IMR-90 (cell line): ENCODE measurements at regions not wholly inside any gene's neighbourhood (a gene's known extent, or its start where the extent isn't known, plus 50 kb on each side); places are given as distances from the start of the nearest gene placed in this dataset.

Experiments
- ATAC-seq: fragments of 200-7000 bp; cut with Tn5 transposase; 2 replicates; pipeline ENCODE4 v1.9.1; 2020; ENCODE audit warnings: low read depth, mild to moderate bottlenecking, moderate library complexity
- BruUV-seq: library from RNA; stranded (reverse); fragments of 400-500 nt; replicated peaks from 2 replicates; lab custom pipeline; 2021; lab: Mats Ljungman, UMichigan
- CTCF ChIA-PET: fragments of 300-600 bp; formaldehyde crosslinking; extraction: SDS; loops from one replicate; lab custom pipeline; 2021; ENCODE audit warnings: antibody characterized with exemption; lab: Yijun Ruan, JAX
- POLR2A ChIA-PET: fragments of 300-600 bp; sonication (Branson Sonifier 250); formaldehyde crosslinking; loops from one replicate; lab custom pipeline; 2022; ENCODE audit warnings: antibody characterized with exemption; ENCODE audit not compliant: unreplicated experiment; lab: Charles Lee
- DNase-seq: peaks from one replicate; pipeline ENCODE4 v3.0.0; 2013
- H2AFZ ChIP-seq: replicated peaks from 2 replicates; pipeline ENCODE3; 2013; ENCODE audit warnings: low read length, mild to moderate bottlenecking; ENCODE audit not compliant: poor library complexity
- H2AK5ac ChIP-seq: 2 replicates; pipeline ENCODE4 v1.6.1; 2013; ENCODE audit warnings: low read depth, low read length, inconsistent platforms
- H2AK9ac ChIP-seq: replicated peaks from 2 replicates; pipeline ENCODE3; 2013; ENCODE audit warnings: mild to moderate bottlenecking, low read depth, low read length, moderate library complexity; ENCODE audit not compliant: poor library complexity
- H2BK120ac ChIP-seq: 2 replicates; pipeline ENCODE4 v1.6.1; 2013; ENCODE audit warnings: low read depth, low read length, inconsistent platforms
- H2BK15ac ChIP-seq: 3 replicates; pipeline ENCODE4 v1.6.1; 2013; ENCODE audit warnings: low read depth, low read length, inconsistent platforms
- H2BK20ac ChIP-seq: 2 replicates; pipeline ENCODE4 v1.6.1; 2013; ENCODE audit warnings: low read depth, mild to moderate bottlenecking, inconsistent platforms, low read length, moderate library complexity
- H2BK5ac ChIP-seq: 2 replicates; pipeline ENCODE4 v1.6.1; 2013; ENCODE audit warnings: mild to moderate bottlenecking, low read depth, low read length, inconsistent platforms; ENCODE audit not compliant: poor library complexity, severe bottlenecking
- H3K14ac ChIP-seq: replicated peaks from 2 replicates; pipeline ENCODE4 v1.6.1; 2013; ENCODE audit warnings: low read depth, low read length, inconsistent platforms
- H3K18ac ChIP-seq: 2 replicates; pipeline ENCODE4 v1.6.1; 2013; ENCODE audit warnings: low read depth, low read length, control low read depth
- H3K23ac ChIP-seq: 2 replicates; pipeline ENCODE4 v1.6.1; 2013; ENCODE audit warnings: low read depth, low read length, inconsistent platforms
- H3K27ac ChIP-seq: 2 replicates; pipeline ENCODE4 v1.5.1; 2013; ENCODE audit warnings: mild to moderate bottlenecking, control low read depth, low read length; ENCODE audit not compliant: insufficient read depth
- H3K27me3 ChIP-seq: 2 replicates; pipeline ENCODE4 v1.6.1; 2013; ENCODE audit warnings: low read length; ENCODE audit not compliant: control insufficient read depth, insufficient read depth
- H3K36me3 ChIP-seq: 2 replicates; pipeline ENCODE4 v1.6.1; 2013; ENCODE audit warnings: low read length, mixed read lengths; ENCODE audit not compliant: control insufficient read depth, insufficient read depth
- H3K4ac ChIP-seq: 2 replicates; pipeline ENCODE4 v1.6.1; 2013; ENCODE audit warnings: low read depth, low read length, inconsistent platforms
- H3K4me1 ChIP-seq: 2 replicates; pipeline ENCODE4 v1.6.1; 2013; ENCODE audit warnings: low read length, mixed read lengths; ENCODE audit not compliant: control insufficient read depth, insufficient read depth
- H3K4me2 ChIP-seq: 2 replicates; pipeline ENCODE4 v1.6.1; 2013; ENCODE audit warnings: low read depth, mild to moderate bottlenecking, control low read depth, low read length, moderate library complexity
- H3K4me3 ChIP-seq: 2 replicates; pipeline ENCODE4 v1.5.1; 2013; ENCODE audit warnings: low read depth, mild to moderate bottlenecking, control low read depth, low read length, moderate library complexity; ENCODE audit not compliant: insufficient read depth
- H3K56ac ChIP-seq: 2 replicates; pipeline ENCODE4 v1.6.1; 2013; ENCODE audit warnings: low read length, inconsistent platforms; ENCODE audit not compliant: insufficient read depth; ENCODE audit errors: extremely low read depth
- H3K79me1 ChIP-seq, 2 experiments: 2 replicates each; pipeline ENCODE4 v1.6.1; 2013; ENCODE audit warnings: low read length in 2 of 2, inconsistent platforms in 1 of 2, low read depth in 1 of 2
- H3K9ac ChIP-seq: 2 replicates; pipeline ENCODE4 v1.6.1; 2013; ENCODE audit warnings: low read depth, low read length, control low read depth
- H3K9me1 ChIP-seq: 2 replicates; pipeline ENCODE4 v1.6.1; 2013; ENCODE audit warnings: low read length, inconsistent platforms; ENCODE audit not compliant: insufficient read depth
- H3K9me3 ChIP-seq: 2 replicates; pipeline ENCODE4 v1.6.1; 2013; ENCODE audit warnings: low read length; ENCODE audit not compliant: control insufficient read depth, insufficient read depth
- H4K20me1 ChIP-seq: 2 replicates; pipeline ENCODE4 v1.6.1; 2013; ENCODE audit warnings: low read length, inconsistent platforms; ENCODE audit not compliant: insufficient read depth
- H4K5ac ChIP-seq: 2 replicates; pipeline ENCODE4 v1.6.1; 2013; ENCODE audit warnings: mild to moderate bottlenecking, low read depth, low read length, control low read depth
- H4K8ac ChIP-seq, 2 experiments: 2 replicates each; pipeline ENCODE4 v1.6.1; 2013; ENCODE audit warnings: low read depth in 2 of 2, low read length in 2 of 2, control low read depth in 1 of 2, inconsistent platforms in 1 of 2
- H4K91ac ChIP-seq: 2 replicates; pipeline ENCODE4 v1.6.1; 2013; ENCODE audit warnings: low read depth, low read length, inconsistent platforms; ENCODE audit not compliant: insufficient read depth
- BHLHE40 ChIP-seq: fragments of 150-350 bp; IDR thresholded peaks from 2 replicates; pipeline ENCODE4 v1.6.1; 2016; ENCODE audit warnings: mild to moderate bottlenecking, low read depth, low read length
- CEBPB ChIP-seq: IDR thresholded peaks from 2 replicates; pipeline ENCODE4 v1.6.1; 2012; ENCODE audit warnings: low read depth, low read length, improper control_type of control experiment
- CHD1 ChIP-seq: IDR thresholded peaks from 2 replicates; pipeline ENCODE4 v1.6.1; 2012; ENCODE audit warnings: low read depth, low read length, improper control_type of control experiment
- FOS ChIP-seq: fragments of 150-350 bp; IDR thresholded peaks from 2 replicates; pipeline ENCODE4 v1.6.1; 2016; ENCODE audit warnings: low read depth, low read length
- MAFK ChIP-seq: IDR thresholded peaks from 2 replicates; pipeline ENCODE4 v1.6.1; 2012; ENCODE audit warnings: low read depth, low read length, improper control_type of control experiment
- MAZ ChIP-seq: IDR thresholded peaks from 2 replicates; pipeline ENCODE4 v1.6.1; 2012; ENCODE audit warnings: low read depth, mild to moderate bottlenecking, low read length, improper control_type of control experiment, moderate library complexity, borderline replicate concordance
- MXI1 ChIP-seq: IDR thresholded peaks from 2 replicates; pipeline ENCODE4 v1.6.1; 2012; ENCODE audit warnings: low read depth, mild to moderate bottlenecking, low read length, moderate library complexity, borderline replicate concordance
- NFE2L2 ChIP-seq: fragments of 150-350 bp; IDR thresholded peaks from 2 replicates; pipeline ENCODE4 v1.6.1; 2016; ENCODE audit warnings: low read depth, mild to moderate bottlenecking, low read length
- POLR2A ChIP-seq: IDR thresholded peaks from 2 replicates; pipeline ENCODE4 v1.6.1; 2012; ENCODE audit warnings: mild to moderate bottlenecking, low read depth, low read length
- RAD21 ChIP-seq: IDR thresholded peaks from 2 replicates; pipeline ENCODE4 v1.6.1; 2012; ENCODE audit warnings: low read length, improper control_type of control experiment
- RCOR1 ChIP-seq: IDR thresholded peaks from 2 replicates; pipeline ENCODE4 v1.6.1; 2012; ENCODE audit warnings: mild to moderate bottlenecking, low read length, improper control_type of control experiment; ENCODE audit not compliant: insufficient replicate concordance
- RFX5 ChIP-seq: IDR thresholded peaks from 2 replicates; pipeline ENCODE4 v1.8.0; 2012; ENCODE audit warnings: low read depth, mild to moderate bottlenecking, low read length, moderate library complexity
- SMC3 ChIP-seq: fragments of 150-350 bp; IDR thresholded peaks from 2 replicates; pipeline ENCODE4 v1.6.1; 2016; ENCODE audit warnings: low read depth, mild to moderate bottlenecking, antibody characterized with exemption, low read length, moderate library complexity
- WGBS, 2 experiments: methylation state at CpG; one replicate each; pipeline versions ENCODE4 v1.1.5 to v1.1.7; 2013; ENCODE audit warnings: missing lambda C conversion rate in 2 of 2; ENCODE audit not compliant: insufficient read length in 1 of 2; ENCODE audit errors: extremely low coverage in 2 of 2; 5-methylcytosine and 5-hydroxymethylcytosine counted together
- dilution Hi-C: fragments of 300-500 bp; cut with HindIII; formaldehyde crosslinking; loops from one replicate; pipeline ENCODE4 v1.14.3; 2018; ENCODE audit warnings: low sequenced_read_pairs; ENCODE audit not compliant: unreplicated experiment
- in situ Hi-C: fragments of 300-500 bp; cut with MboI; formaldehyde crosslinking; loops from 3 replicates; pipeline ENCODE4 v1.14.3; 2019; ENCODE audit warnings: low sequenced_read_pairs, inconsistent platforms, mixed read lengths
- intact Hi-C: fragments of 100-400 bp; cut with micrococcal nuclease; formaldehyde crosslinking; loops from 2 replicates; pipeline ENCODE4 v1.10.0; 2022
- TF ChIP-seq, protein P1 (sequence below): conservative IDR thresholded peaks from 2 replicates; pipeline ENCODE4 v1.5.1; 2012; ENCODE audit warnings: mild to moderate bottlenecking, low read depth, low read length, improper control_type of control experiment
- TF ChIP-seq, protein P2 (sequence below): fragments of 150-350 bp; IDR thresholded peaks from 2 replicates; pipeline ENCODE4 v1.6.1; 2016; ENCODE audit warnings: low read depth, mild to moderate bottlenecking, low read length, moderate library complexity, borderline replicate concordance
- TF ChIP-seq, protein P3 (sequence below): fragments of 150-350 bp; IDR thresholded peaks from 2 replicates; pipeline ENCODE4 v1.6.1; 2017; ENCODE audit warnings: mild to moderate bottlenecking, antibody characterized with exemption, low read length, low read depth

DNA sequence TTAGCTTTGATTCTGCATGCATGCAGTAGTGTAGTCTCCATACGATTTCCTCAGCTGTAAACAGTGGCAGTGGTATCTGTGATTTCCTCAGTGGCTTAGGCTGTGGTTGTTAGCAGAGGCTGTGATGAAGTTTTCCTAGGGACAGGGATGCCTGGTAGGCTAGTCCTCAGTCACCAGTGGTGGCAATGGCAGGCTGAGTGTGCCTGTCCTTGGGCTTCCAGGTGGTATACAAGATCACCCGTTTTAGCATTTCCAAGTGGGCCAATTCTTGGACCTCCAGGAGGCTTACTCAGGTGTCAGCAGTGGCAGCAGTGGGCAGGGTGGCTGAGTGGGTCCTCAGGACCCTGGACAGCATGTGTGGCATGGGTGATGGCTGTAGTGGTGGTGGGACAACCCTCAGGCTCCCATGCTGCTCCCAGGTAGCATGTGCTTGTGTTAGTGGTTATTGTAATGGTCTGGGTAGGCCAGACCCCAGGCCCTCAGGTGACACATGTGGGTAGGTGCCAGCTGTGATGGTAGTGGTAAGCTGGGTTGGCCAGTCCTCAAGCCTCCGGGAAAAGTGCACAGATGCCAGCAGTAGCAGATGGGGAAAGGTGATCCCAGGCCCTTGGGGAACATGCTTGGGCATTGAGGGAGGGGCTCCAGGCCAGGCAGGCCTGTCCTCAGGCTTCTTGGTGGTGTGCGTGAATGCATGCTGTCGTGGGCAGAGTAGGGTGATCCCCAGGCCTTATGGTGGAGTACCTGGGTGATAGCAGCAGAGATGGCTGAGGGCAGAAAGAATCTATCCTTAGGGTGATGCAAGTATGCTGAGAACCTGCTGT, 146.5 kb downstream of the PAPOLA start:
- Histone ChIP-seq H3K14ac (no peak overlapping the region), H2BK20ac (no peak overlapping the region), H3K9me1 (no peaks in the 10 kb centered on the region), H3K4me2 (no peak overlapping the region), H3K27ac (no peak overlapping the region), H3K9ac (no peak overlapping the region), H2BK5ac (no peak overlapping the region), H3K56ac (no peak overlapping the region), H3K27me3 (no peaks in the 10 kb centered on the region), H2AFZ (no peak overlapping the region), H3K4ac (no peak overlapping the region), H3K23ac (no peak overlapping the region), H3K4me1 (no peaks in the 10 kb centered on the region), H3K36me3 (no peaks in the 10 kb centered on the region), H2BK15ac (no peak overlapping the region), H2BK120ac (no peak overlapping the region), H3K18ac (no peak overlapping the region), H4K91ac (no peak overlapping the region), H3K79me1 (no peaks in the 10 kb centered on the region), H3K4me3 (no peak overlapping the region), H2AK9ac (no peak overlapping the region), H4K20me1 (no peaks in the 10 kb centered on the region), H4K5ac (no peak overlapping the region), H2AK5ac (no peak overlapping the region), H3K9me3 (no peaks in the 10 kb centered on the region), H4K8ac (no peak overlapping the region)
- ChIA-PET CTCF (interaction anchor here (0.5 kb wide), 1 partner anchor 175 kb away, joined by 6 read pairs; no protein-coding TSS in a partner anchor), POLR2A (no interaction called here)
- BruUV-seq = no TSS peak
- TF ChIP-seq POLR2A (no peak), CEBPB (no peak), MAFK (no peak), NFE2L2 (no peak), MXI1 (no peak), RFX5 (no peak), CHD1 (no peak), FOS (no peak), SMC3 (no peak), MAZ (no peak), RCOR1 (no peak), RAD21 (no peak), BHLHE40 (no peak)
- TF ChIP-seq, protein P1, sequence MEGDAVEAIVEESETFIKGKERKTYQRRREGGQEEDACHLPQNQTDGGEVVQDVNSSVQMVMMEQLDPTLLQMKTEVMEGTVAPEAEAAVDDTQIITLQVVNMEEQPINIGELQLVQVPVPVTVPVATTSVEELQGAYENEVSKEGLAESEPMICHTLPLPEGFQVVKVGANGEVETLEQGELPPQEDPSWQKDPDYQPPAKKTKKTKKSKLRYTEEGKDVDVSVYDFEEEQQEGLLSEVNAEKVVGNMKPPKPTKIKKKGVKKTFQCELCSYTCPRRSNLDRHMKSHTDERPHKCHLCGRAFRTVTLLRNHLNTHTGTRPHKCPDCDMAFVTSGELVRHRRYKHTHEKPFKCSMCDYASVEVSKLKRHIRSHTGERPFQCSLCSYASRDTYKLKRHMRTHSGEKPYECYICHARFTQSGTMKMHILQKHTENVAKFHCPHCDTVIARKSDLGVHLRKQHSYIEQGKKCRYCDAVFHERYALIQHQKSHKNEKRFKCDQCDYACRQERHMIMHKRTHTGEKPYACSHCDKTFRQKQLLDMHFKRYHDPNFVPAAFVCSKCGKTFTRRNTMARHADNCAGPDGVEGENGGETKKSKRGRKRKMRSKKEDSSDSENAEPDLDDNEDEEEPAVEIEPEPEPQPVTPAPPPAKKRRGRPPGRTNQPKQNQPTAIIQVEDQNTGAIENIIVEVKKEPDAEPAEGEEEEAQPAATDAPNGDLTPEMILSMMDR = no peak
- TF ChIP-seq, protein P2, sequence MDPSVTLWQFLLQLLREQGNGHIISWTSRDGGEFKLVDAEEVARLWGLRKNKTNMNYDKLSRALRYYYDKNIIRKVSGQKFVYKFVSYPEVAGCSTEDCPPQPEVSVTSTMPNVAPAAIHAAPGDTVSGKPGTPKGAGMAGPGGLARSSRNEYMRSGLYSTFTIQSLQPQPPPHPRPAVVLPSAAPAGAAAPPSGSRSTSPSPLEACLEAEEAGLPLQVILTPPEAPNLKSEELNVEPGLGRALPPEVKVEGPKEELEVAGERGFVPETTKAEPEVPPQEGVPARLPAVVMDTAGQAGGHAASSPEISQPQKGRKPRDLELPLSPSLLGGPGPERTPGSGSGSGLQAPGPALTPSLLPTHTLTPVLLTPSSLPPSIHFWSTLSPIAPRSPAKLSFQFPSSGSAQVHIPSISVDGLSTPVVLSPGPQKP = no peak
- TF ChIP-seq, protein P3, sequence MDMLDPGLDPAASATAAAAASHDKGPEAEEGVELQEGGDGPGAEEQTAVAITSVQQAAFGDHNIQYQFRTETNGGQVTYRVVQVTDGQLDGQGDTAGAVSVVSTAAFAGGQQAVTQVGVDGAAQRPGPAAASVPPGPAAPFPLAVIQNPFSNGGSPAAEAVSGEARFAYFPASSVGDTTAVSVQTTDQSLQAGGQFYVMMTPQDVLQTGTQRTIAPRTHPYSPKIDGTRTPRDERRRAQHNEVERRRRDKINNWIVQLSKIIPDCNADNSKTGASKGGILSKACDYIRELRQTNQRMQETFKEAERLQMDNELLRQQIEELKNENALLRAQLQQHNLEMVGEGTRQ = no peak
- WGBS, 2 experiments = 76% methylated on average over 3 of the region's 5 CpGs; no CpG with 5 or more reads in 1 of the 2 experiments
- ATAC-seq = no peak
- no peak for DNase-seq
- dilution Hi-C loops = no loop called here
- intact Hi-C loops = no loop called here
- in situ Hi-C loops = no loop called here
